ENCODE measurements at regions not wholly inside any gene's neighbourhood (a gene's known extent, or its start where the extent isn't known, plus 50 kb on each side); places are given as distances from the start of the nearest gene placed in this dataset.

GRCh38 chr11:25436326-25436725 is 895.6 kb upstream of the ANO3 start:
- TF ChIP-seq POLR2AphosphoS5 (IDR thresholded peaks at IDR 0.05) = no peak
- TF ChIP-seq, protein P1, sequence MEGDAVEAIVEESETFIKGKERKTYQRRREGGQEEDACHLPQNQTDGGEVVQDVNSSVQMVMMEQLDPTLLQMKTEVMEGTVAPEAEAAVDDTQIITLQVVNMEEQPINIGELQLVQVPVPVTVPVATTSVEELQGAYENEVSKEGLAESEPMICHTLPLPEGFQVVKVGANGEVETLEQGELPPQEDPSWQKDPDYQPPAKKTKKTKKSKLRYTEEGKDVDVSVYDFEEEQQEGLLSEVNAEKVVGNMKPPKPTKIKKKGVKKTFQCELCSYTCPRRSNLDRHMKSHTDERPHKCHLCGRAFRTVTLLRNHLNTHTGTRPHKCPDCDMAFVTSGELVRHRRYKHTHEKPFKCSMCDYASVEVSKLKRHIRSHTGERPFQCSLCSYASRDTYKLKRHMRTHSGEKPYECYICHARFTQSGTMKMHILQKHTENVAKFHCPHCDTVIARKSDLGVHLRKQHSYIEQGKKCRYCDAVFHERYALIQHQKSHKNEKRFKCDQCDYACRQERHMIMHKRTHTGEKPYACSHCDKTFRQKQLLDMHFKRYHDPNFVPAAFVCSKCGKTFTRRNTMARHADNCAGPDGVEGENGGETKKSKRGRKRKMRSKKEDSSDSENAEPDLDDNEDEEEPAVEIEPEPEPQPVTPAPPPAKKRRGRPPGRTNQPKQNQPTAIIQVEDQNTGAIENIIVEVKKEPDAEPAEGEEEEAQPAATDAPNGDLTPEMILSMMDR (IDR thresholded peaks at IDR 0.05) = no peak
- TF ChIP-seq EP300 (IDR thresholded peaks at IDR 0.05) = no peak
- TF ChIP-seq POLR2A (IDR thresholded peaks at IDR 0.05) = no peak
